ENCODE measurements at regions not wholly inside any gene's neighbourhood (a gene's known extent, or its start where the extent isn't known, plus 50 kb on each side); places are given as distances from the start of the nearest gene placed in this dataset.

- TF ChIP-seq REST (tag by site-specific recombination; IDR thresholded peaks at IDR 0.05) (no peak), ZNF146 (tag by site-specific recombination; IDR thresholded peaks at IDR 0.05) (no peak), ZNF704 (tag by site-specific recombination; IDR thresholded peaks at IDR 0.05) (no peak), ZNF311 (tag by site-specific recombination; IDR thresholded peaks at IDR 0.05; ENCODE audit: borderline replicate concordance) (no peak), TSHZ1 (tag by site-specific recombination; IDR thresholded peaks at IDR 0.05; ENCODE audit: borderline replicate concordance) (no peak), ZSCAN18 (tag by site-specific recombination; IDR thresholded peaks at IDR 0.05) (no peak), ZSCAN23 (tag by site-specific recombination; IDR thresholded peaks at IDR 0.05) (no peak), TRIM28 (IDR thresholded peaks at IDR 0.05; ENCODE audit: borderline replicate concordance, low read length) (no peak), ZNF747 (tag by site-specific recombination; IDR thresholded peaks at IDR 0.05) (no peak), SP3 (tag by site-specific recombination; IDR thresholded peaks at IDR 0.05) (no peak), OSR2 (tag by site-specific recombination; IDR thresholded peaks at IDR 0.05) (no peak)
Measured at GRCh38 chr2:16181741-16182090, 241.4 kb downstream of the MYCN start (continued).

- no peaks in the 10 kb centered on the region for H3K9me3 ChIP-seq (ENCODE audit: control insufficient read depth, insufficient read depth, low read depth, low read length)
- H3K4me1 ChIP-seq (ENCODE audit: control insufficient read depth, insufficient read depth, low read length), result no peaks in the 10 kb centered on the region
- H3K4me3 ChIP-seq (ENCODE audit: low read depth, low read length), result no peak overlapping the region
- ChIA-PET CTCF (no interaction called here), POLR2A (no interaction called here)
- TF ChIP-seq ZNF335 (tag by site-specific recombination; conservative IDR thresholded peaks at IDR 0.05) (no peak), ZNF544 (tag by site-specific recombination; IDR thresholded peaks at IDR 0.05) (no peak), ZNF169 (tag by site-specific recombination; IDR thresholded peaks at IDR 0.05) (no peak), KLF1 (tag by site-specific recombination; IDR thresholded peaks at IDR 0.05) (no peak), ZBTB1 (tag by site-specific recombination; IDR thresholded peaks at IDR 0.05) (no peak), PBX3 (CRISPR knock-in tag; IDR thresholded peaks at IDR 0.05) (no peak), ZNF488 (tag by site-specific recombination; IDR thresholded peaks at IDR 0.05) (no peak), OSR2 (tag by site-specific recombination; IDR thresholded peaks at IDR 0.05) (no peak), SP3 (tag by site-specific recombination; IDR thresholded peaks at IDR 0.05) (no peak), ZNF350 (tag by site-specific recombination; IDR thresholded peaks at IDR 0.05) (no peak), ZNF266 (tag by site-specific recombination; IDR thresholded peaks at IDR 0.05; ENCODE audit: low read depth) (no peak), GFI1B (tag by site-specific recombination; IDR thresholded peaks at IDR 0.05) (no peak)
- H3K27ac ChIP-seq (ENCODE audit: extremely low read depth, low read depth, low read length), result no peak overlapping the region
- no peaks in the 10 kb centered on the region for H3K36me3 ChIP-seq (ENCODE audit: control insufficient read depth in 2 of 2, insufficient read depth in 1 of 2, low read length in 2 of 2)
Measured at GRCh38 chr2:16181062-16181740, 240.9 kb downstream of the MYCN start.
